22Rv1 (cell line): ENCODE measurements at regions not wholly inside any gene's neighbourhood (a gene's known extent, or its start where the extent isn't known, plus 50 kb on each side); places are given as distances from the start of the nearest gene placed in this dataset.

ENCODE experiments used
- CTCF ChIP-seq: fragments of 450-650 bp; IDR thresholded peaks from 2 replicates; pipeline ENCODE4 v1.5.1; 2017; ENCODE audit warnings: mild to moderate bottlenecking
- ZFX ChIP-seq: fragments of 450-650 bp; IDR thresholded peaks from 2 replicates; pipeline ENCODE4 v1.6.1; 2017; ENCODE audit warnings: antibody characterized with exemption, borderline replicate concordance

GRCh38 chr12:97404543-97404942 is 58.1 kb upstream of the RMST start:
- TF ChIP-seq CTCF (peak; percentile 97), ZFX (no peak)
